ENCODE measurements at regions not wholly inside any gene's neighbourhood (a gene's known extent, or its start where the extent isn't known, plus 50 kb on each side); places are given as distances from the start of the nearest gene placed in this dataset.

DNA sequence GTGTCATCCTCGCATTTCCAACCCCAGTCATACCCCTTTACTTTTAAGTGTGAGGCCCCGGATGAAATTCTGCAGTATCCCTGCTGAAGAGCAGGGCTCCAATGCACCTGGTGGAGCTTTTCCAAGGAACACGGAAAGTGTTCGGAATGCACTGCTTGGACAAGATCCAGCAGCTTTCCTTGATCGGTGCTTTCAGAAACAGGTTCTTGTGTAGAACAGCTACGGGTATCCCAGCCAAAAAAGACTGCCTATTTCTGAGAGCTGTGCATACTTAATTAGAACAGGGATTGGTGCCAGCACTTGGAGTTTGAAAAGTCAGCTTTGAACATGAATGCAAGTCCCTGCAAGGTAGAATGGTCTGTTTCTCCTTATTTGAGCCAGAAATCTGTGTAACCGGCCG is 87.2 kb upstream of the C1QTNF9B start:
- DNase-seq: no peak

DNA sequence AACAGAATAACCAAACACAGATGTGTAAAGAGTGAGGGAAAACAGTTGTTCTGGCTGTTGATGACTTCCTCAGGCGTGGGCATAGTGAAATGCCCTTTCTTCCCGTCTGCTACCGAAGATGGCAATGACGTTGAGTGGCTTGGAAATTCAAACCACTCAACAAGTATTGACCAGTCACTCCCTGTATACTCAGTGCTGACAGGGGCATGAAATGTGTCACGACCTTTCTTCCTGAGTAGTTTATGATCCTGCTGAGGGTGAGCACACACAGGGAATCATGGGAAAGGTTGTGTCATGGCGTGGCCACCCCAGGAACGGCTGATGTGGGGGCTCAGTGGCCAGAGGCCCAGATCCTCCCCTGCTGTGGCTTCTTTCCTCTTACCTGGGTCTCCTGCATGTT is 87.8 kb upstream of the C1QTNF9B start:
- no peak for DNase-seq

DNA sequence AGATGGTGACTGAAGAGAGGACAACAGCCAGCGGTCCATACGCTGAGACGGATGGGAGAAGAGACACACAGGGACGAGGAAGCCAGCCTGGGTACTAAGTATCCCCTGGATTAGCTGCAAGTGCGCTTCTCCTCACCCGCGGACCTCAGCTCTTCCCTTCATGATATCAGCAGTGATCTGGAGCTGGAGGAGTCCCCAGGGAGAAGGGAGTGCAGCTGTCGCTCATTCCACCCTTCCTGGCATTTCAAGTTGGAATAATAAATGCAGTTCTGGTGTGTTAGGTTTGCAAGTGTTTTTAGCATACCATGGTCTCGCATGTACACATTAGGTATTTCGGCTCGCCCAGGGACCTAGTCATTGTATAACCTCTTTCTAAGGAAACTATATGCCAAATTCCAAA is 88.5 kb upstream of the C1QTNF9B start:
- DNase-seq: no peak

DNA sequence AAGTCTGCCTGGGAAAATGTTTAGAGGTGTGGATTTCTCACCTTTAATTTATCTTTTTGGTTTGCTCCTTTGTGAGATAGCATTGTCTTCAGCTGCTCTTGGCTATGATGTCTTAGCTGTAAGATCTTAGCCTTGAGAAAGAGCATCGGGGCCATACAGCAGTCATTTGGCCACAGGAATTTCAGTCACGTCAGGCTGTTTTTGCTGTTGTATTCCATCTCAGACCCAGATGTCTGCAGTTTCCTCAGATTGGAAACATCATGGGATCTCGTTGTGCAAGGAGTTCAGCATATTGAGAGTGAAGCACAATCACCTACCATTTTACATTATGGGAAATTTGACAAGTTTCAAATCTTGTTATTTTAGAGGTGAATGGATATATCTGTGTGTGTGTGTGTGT is 89.3 kb upstream of the C1QTNF9B start:
- no peak for DNase-seq

DNA sequence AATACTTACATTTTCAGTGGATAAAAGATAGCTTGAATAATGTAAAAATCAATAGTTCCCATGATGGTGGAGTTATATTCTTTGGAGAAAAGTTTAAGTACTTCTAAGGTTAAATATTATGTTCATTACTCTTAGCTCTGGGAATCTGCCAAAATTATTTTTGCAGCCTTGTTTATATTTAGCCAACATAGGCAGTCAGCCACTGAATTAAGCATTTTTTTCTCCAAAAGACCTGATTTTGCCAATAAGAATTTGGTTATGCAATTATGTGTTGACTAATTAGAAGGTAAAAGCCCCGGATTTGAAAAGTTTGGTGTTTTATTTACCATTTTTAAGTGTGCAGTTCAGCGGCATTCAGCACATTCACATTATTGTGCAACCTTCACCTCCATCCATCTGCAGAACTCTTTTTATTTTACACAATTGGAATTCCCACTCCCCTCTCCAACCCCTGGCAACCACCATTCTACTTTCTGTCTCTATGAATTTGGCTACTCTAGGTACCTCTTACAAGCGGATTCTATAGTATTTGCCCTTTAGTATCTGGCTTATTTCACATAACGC is 90.1 kb upstream of the C1QTNF9B start:
- DNase-seq: no peak

DNA sequence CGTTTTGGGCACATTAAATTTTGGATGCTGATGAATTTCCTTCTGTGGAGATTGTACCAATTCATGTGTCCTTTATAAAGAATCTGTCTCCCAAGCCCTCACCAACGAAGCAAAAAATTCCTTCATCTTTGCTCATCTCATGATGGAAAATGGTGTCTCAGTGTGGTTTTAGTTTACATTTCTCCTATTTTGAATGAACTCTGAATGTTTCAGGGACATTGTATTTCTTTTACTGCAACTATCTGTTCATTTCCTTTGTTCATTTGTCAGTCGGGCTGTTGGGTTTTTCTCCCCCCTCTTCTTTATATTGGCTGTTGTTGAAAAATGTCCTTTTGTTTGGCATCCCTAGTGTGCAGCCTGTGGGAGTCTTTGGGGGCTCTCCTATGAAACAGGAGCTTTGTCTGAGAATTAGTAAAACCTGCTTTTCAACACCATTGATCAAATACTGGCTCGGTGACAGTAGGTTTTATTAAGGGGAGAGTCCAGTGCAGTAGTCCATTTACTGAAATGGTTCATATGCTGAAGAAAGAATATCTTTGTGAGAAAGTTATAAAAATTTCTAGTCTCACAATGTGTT is 91.3 kb upstream of the C1QTNF9B start:
- no peak for DNase-seq

DNA sequence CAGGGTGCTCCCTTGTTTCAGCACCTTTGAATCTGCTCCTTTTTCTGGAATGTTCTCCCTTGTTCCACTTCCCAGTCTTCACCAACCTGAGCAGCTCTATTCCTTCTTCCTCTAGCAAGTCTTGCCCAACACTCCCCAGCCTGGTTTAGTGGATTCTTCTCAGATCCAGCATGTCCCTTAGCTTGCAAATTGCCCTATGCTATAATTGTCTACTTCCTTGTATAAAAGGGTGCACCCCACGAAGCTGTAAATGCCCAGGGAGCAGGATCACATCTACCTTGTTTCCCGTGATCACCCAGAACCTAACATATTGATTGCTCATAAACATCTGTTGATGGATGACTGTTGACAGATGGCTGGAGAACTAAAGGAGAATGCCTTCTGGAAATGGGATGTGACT is 93.2 kb upstream of the C1QTNF9B start:
- DNase-seq: no peak

DNA sequence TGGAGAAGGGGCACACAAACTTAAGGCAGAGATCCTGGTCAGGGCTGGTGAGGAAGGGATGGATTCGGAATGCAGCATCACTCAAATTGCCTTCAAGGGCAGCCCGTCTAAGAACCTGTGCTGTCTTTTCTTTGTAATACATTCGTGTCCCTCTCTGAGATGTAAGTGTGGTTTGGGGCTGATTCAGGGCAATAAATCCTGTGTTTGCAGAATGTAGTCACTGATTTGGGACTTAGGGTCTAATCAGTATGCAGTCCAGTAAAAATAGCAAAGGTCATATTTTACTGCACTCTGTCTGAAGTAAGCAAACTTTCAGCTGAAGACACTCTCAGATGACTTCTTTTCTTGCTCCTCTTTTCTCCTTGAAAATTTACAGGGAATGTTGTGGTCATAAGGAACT is 93.8 kb upstream of the C1QTNF9B start:
- no peak for DNase-seq

DNA sequence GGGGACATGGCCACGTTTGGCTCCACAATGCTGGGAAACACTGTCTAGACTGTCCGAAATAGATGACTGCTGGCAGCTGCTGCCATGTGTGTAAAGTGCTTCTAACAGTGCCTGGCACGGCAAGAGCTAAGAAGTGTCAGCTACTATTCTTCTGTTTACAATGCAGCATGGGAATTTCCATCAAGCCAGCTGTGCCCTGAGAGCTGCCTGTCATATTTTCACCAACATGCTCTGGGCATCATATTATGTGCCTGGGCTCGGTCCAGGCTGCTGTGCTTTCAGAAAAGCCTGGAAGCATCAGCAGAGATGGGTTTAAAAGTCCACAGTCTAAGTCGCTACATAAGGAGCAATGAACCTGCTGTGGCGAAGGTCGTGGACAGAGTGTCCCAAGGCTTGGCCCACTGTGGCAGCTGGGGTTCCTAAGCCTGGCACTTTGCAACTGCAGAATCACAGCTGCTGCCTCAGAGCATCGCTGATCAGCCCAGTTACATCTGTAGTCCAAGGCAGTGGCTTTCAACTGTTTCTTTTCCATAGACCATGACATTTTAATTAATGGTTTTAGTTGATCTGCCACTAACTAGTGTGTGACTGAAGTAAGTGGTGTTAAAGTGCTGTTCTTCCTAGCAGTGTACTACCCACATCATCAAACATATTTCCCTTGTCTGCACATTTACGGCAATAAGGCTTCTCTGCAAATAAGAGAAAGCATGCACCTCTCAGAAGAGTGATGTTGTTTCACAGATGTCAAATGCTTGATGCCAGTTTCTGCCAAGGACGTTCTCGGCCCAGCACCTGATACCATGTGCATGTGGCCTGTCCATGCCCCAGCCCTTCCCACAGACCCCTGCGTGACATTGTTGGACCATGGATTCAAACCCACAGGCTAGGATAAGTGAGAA is 95.7 kb upstream of the C1QTNF9B start:
- no peak for DNase-seq

DNA sequence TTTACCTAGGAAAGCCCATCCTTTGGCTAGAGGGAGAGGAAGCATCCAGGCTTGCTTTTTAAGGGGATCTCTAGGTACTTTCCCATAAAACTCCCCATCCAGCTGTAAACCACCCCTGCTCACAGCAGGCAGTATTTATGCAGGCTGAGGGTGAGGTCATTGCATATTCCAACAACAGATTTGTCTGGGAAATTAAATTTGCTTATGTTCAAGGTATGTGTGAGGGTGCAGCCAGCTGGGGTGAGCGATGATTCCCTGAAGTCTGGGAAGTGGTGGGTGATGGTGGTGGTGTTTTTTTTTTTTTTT is 96.3 kb upstream of the C1QTNF9B start:
- DNase-seq: no peak

DNA sequence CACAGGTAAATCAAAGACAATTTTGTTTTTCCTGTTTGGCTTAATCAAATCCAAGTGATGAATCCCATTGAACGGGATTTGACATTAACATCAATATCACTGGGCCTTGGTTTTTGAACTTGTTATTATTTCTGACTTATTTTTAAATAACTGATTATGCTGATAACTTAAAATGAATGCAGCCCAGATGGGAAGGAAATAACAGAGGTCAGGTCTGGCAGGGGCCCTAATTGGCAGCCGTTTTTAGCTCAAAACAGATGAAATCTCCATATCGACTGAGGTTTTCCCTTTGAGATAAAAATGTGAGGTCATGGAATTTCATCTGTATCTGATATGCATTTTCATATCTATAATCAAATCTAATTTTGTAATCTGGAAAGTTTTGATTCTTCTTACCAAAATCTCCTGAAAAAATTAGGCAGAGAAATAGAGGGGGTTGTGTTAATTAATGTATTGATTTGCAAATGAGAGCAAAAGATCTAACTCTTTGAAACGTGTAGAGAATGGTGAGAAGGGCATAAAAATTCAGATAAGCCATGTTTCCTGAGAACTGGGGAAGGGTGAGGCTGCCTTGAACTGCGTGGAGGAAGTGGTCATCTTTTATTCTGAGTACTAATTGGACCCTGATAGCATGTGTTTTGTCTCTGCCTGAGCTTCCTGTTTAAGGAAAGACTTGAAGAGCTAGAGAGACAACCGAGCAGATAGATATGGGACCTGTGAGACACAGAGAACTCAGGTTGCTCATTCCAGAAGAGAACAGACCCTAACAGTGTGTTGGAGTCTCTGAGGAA is 98.2 kb upstream of the C1QTNF9B start:
- DNase-seq: no peak

DNA sequence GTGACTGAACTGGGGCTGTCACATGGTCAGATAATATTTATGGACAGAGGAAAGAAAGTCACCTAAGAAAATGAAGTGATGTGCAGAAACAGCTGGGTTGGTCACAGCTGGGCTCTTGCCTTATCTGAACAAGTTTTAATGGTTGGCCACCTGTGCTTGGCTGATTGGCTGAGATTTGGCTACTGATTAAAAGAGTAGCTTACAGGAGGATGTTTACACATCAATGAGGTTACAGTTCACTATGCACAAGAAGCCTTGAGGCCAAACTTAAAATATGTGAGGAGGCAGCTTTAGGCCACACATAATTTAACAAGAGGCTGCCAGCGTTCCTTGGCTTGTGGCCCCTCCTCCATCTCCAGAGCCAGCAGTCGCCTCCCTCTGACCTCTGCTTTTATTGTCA is 99.2 kb upstream of the C1QTNF9B start:
- no peak for DNase-seq

DNA sequence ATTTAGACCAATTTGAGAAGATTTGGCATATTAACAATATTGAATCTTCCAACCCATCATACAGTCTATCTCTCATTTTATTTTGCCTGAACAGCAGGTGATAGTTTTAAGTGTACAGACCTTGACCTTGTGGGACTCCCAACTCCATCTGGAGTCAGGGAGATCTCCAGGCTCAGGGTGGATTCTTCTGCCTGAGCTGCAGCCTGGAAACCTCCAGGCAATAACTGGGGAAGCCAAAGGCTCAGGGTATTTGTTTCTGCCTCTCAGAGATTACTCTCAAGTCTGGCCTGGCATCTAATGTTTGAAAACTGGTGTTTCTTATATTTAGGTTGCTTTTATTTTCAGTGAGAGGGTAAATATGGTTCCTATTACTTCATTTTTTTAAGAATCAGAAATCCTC is 102.1 kb upstream of the C1QTNF9B start:
- DNase-seq: no peak

DNA sequence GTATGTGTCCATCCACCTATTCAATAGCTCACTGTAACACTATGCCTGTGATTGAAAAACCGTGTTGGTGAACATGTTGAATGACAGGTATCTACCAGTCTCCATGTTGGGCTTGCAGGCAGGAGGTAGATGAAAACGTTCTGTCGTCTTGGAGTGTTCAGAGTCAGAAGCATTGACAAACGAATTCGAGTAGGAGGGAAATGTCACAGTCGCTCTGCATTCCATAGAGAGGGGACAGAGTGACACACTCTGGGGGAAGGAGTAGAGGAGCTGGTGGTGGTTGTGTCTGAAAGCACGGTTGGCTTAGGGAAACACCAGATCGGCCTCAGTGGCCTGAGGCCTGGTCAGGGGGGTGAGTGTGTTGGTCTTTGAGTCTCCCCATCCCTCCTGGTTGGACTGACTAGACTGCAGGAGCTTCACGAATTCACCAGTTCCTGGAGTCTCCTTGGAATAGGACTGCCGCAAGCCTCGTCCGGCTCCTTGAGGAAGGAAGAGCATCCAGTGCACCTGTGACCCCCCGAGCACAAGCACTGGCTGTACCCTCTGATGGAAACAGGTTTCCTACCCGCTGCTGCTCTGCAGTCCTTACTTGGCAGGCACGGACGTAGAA is 105.0 kb upstream of the C1QTNF9B start:
- no peak for DNase-seq

DNA sequence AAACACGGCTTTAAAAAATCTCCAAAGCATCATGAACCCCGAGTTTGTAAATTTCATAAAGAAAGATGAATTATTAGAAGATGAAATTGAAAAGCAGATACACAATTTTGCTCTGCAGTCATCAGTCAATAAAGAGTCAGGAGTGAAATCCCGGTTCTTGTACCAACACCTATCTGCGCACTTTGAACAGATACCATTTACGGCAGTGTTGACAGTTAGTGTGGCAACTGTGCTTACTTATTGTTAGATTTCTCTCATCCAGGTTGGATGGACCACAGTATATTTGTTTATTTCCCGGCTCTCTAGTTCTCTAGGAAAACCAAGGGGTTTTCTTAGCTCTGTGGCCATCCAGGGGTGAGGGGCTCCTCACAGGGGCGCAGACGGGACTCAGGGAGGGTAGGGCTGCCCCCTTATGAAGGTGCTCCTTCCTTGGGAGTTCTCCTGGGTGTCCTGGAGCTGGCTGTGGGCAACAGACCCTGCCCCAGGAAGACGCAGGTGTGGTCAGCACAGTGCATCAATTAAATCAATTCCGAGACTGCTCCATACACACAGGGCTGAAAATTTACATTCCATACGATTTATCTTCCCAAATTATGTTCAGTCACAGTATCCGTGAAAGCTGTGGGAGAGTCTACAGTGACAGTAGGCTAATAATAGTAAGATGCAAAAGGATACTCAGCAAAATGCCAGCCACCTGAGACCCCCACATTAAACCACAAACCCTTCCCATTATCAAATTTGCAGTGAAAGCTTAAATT is 107.0 kb upstream of the C1QTNF9B start:
- DNase-seq: no peak

DNA sequence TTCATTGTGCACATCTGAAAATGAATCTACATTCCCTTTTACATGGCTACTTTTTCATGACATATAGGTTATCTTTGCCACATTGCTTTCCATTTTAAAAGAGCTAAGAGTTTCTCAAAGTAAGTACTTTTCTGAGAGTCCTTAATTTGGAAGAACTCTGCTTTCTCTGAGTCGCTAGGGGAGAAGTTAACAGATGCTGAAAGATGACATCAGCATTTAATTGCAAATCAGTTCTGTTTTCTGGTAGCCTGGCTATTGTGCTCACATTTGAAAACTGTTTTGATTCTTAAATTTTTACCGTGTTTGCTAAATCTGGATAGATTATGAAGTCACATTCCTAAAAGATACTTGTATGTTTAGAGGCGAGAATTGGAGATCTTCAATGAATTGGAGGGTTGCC is 107.7 kb upstream of the C1QTNF9B start:
- DNase-seq: no peak

DNA sequence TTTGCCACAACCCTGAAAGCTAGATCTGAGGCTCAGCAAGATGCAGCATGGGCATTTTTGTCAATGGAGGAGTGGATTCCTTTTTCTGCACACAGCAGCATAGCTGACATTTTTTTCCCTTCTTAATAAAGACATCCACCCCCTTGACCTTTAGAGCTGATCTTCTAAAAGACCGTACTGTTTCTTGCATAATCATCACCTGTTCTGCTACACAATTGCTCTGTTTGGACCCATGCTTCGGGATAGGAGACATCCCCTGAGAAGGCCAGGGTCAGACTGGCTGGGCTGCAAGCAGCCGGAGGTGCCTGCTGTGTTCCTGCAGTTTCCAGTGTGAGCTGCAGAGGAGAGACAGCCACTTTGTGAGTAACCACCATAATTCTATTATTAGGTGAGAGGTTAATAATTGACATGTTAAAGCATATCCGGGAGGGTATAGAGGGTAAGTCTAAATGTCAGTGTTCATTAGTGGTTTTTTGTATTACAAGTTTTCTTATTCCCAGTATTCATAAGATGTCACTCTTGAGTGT is 108.5 kb upstream of the C1QTNF9B start:
- no peak for DNase-seq

DNA sequence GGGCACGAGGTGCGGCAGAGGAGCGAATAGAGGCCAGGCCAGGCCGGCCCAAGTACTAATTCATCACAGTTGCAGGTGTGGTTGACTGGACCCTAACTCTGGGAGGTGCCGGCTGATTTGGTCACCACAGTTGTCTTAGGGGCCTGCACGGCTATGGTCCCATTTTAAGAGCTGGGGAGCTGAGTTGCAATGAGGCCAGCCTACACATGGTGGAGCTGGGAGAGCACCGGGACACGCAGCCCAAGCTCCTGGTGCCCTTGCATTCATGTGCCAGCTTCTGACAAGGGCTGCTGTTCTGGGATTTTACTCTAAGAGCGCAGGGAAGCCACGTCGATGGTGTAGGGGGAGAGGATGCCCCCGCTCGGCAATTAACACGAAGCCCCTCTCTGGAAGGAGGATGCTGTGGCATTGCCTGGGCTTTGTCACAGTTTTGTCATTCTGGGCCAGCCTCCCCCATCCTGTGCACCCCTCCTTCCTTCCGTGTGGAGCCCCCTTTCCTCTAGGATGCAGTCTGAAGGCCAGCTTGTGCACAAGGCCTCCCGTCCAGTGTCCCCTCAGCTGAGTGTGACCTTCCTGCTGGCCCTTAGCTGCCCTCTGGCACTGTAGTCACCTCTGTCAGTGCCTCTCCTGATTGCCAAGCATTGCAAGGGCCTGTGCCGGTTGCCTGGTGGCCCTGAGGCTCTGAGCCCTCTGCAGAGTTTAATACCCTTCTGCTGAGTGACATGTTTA is 109.4 kb upstream of the C1QTNF9B start:
- DNase-seq: no peak

DNA sequence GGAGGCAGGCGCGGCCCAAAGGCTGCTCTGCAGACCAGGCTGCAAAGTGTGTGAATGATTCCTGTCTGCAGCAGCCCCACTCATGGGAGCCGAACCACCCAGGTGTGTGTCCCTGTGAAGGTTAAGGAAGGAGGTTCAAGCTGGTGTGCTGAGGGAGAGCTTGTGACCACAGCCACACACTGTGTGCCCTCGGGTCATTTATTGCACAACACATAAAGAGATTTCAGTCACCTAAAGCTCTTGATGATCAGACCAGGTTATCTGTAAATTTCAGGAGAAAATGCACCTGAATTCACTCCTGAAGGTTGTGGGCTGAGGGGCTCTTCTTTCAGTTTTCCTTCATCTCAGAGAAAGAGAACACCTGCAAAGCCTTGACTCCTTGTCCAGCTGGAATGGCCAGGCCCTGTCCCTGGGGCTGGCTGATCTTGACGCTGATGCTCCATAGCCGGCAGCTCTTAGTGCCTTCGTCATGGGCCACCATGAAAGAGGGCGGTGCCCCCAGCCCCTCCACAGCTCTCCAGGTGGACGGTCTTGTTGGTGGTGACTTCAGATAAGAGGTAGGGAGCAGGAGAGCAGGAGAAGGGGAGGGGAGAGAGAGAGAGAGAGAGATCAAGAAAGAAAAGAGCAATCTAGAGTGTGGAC is 110.8 kb upstream of the C1QTNF9B start:
- no peak for DNase-seq

DNA sequence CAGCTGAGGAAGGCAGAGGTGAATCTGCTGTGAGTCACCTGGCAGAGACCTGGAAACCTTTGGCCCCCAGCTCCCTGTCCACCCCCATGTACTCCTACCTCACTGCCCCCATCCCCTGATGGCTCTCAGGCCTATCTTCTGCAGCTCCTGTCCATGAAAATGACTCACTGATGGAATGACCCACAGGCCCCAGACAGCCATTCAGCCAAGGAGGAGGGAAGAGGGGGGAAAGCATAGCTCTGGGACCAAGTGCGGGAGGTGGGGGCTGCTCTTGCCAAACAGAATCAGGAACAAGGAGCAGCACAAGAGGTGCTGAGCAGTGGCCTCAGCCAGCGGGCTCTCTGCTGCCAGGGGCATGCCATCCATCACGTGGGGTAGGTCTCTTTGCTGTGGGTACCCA is 111.4 kb upstream of the C1QTNF9B start:
- DNase-seq: peak; percentile 81

DNA sequence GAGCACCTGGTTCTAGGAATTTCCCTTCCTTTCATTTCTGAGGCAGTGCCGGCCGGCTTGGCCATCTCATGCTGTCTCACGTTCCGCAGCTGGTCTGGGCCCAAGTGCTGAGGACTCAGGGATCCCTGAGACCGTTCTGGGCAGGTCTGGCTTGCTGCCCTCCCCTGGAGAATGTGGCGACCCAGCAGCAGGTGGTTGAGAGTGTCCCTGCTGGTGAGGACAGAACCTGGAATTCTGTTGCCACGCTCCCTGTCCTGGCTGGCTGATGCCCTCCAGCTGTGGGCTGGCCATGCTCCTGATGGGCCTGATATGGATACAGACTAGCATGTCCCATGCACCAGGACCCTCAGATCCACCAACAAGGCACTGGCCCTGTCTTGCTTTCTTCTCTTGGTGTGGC is 114.0 kb upstream of the C1QTNF9B start:
- no peak for DNase-seq
